Mesenchymal stem cell (in vitro differentiated cells and primary cell): ENCODE measurements at regions not wholly inside any gene's neighbourhood (a gene's known extent, or its start where the extent isn't known, plus 50 kb on each side); places are given as distances from the start of the nearest gene placed in this dataset.

Source experiments
- DNase-seq: peaks from one replicate; pipeline ENCODE4 v3.0.0-alpha.2; 2013
- H2AFZ ChIP-seq: one replicate; pipeline ENCODE4 v1.6.1; 2013; ENCODE audit warnings: low read depth, mild to moderate bottlenecking, control low read depth, inconsistent platforms, low read length, moderate library complexity
- H2AK5ac ChIP-seq: 2 replicates; pipeline ENCODE4 v1.6.1; 2013; ENCODE audit warnings: low read length, moderate library complexity, mild to moderate bottlenecking, inconsistent platforms; ENCODE audit not compliant: severe bottlenecking
- H2BK120ac ChIP-seq: one replicate; pipeline ENCODE4 v1.6.1; 2013; ENCODE audit warnings: low read depth, mild to moderate bottlenecking, inconsistent platforms, low read length, moderate library complexity
- H2BK12ac ChIP-seq, 2 experiments: one replicate each; pipeline ENCODE4 v1.6.1; 2013; ENCODE audit warnings: inconsistent platforms in 2 of 2, low read length in 2 of 2, mild to moderate bottlenecking in 2 of 2, moderate library complexity in 2 of 2, control low read depth in 1 of 2
- H2BK15ac ChIP-seq: one replicate; pipeline ENCODE4 v1.6.1; 2013; ENCODE audit warnings: mild to moderate bottlenecking, low read depth, inconsistent platforms; ENCODE audit not compliant: poor library complexity, severe bottlenecking
- H2BK5ac ChIP-seq: 2 replicates; pipeline ENCODE4 v1.6.1; 2013; ENCODE audit warnings: low read depth, mild to moderate bottlenecking, low read length, control low read depth, inconsistent platforms; ENCODE audit not compliant: poor library complexity, severe bottlenecking
- H3K14ac ChIP-seq, 2 experiments: one replicate each; pipeline ENCODE4 v1.6.1; 2013; ENCODE audit warnings: inconsistent platforms in 2 of 2, low read length in 2 of 2, control low read depth in 1 of 2, mild to moderate bottlenecking in 1 of 2, moderate library complexity in 1 of 2
- H3K18ac ChIP-seq, 2 experiments: one replicate each; pipeline ENCODE4 v1.6.1; 2013; ENCODE audit warnings: inconsistent platforms in 2 of 2, low read length in 2 of 2, control low read depth in 1 of 2, low read depth in 1 of 2, mild to moderate bottlenecking in 1 of 2
- H3K23ac ChIP-seq, 2 experiments: one replicate each; pipeline ENCODE4 v1.6.1; 2013; ENCODE audit warnings: inconsistent platforms in 2 of 2, low read length in 2 of 2, mild to moderate bottlenecking in 2 of 2, moderate library complexity in 2 of 2, control low read depth in 1 of 2
- H3K27ac ChIP-seq: 2 replicates; pipeline ENCODE4 v1.5.1; 2013; ENCODE audit warnings: mild to moderate bottlenecking, moderate library complexity, low read length, control low read depth, inconsistent platforms; ENCODE audit not compliant: poor library complexity, severe bottlenecking
- H3K27me3 ChIP-seq, 2 experiments: 2 replicates each; pipeline versions ENCODE4 v1.6.1 to v1.7.0; 2013; ENCODE audit warnings: low read length in 2 of 2, mild to moderate bottlenecking in 2 of 2, moderate library complexity in 2 of 2, control low read depth in 1 of 2, inconsistent platforms in 1 of 2; ENCODE audit not compliant: control insufficient read depth in 1 of 2, insufficient read depth in 1 of 2
- H3K36me3 ChIP-seq, 2 experiments: 2 replicates each; pipeline versions ENCODE4 v1.6.1 to v1.7.0; 2013; ENCODE audit warnings: low read length in 2 of 2, control low read depth in 1 of 2, inconsistent platforms in 1 of 2, low read depth in 1 of 2, mild to moderate bottlenecking in 1 of 2; ENCODE audit not compliant: insufficient read depth in 2 of 2, control insufficient read depth in 1 of 2
- H3K4ac ChIP-seq, 2 experiments: one replicate each; pipeline ENCODE4 v1.6.1; 2013; ENCODE audit warnings: inconsistent platforms in 2 of 2, low read length in 2 of 2, mild to moderate bottlenecking in 2 of 2, moderate library complexity in 2 of 2, control low read depth in 1 of 2, low read depth in 1 of 2
- H3K4me1 ChIP-seq: 2 replicates; pipeline ENCODE4 v1.6.1; 2013; ENCODE audit warnings: low read depth, low read length, control low read depth; ENCODE audit not compliant: control insufficient read depth, insufficient read depth
- H3K4me2 ChIP-seq: 2 replicates; pipeline ENCODE4 v1.6.1; 2013; ENCODE audit warnings: low read length, mild to moderate bottlenecking, inconsistent platforms; ENCODE audit not compliant: poor library complexity, severe bottlenecking
- H3K4me3 ChIP-seq, 2 experiments: 2 replicates each; pipeline versions ENCODE4 v1.5.1 to v1.7.0; 2013; ENCODE audit warnings: low read length in 2 of 2, mild to moderate bottlenecking in 2 of 2, control low read depth in 1 of 2, low read depth in 1 of 2; ENCODE audit not compliant: insufficient read depth in 1 of 2
- H3K79me1 ChIP-seq: replicated peaks from 2 replicates; pipeline ENCODE4 v1.6.1; 2013; ENCODE audit warnings: mild to moderate bottlenecking, control low read depth, low read length, inconsistent platforms; ENCODE audit not compliant: poor library complexity, severe bottlenecking
- H3K9ac ChIP-seq: 2 replicates; pipeline ENCODE4 v1.7.0; 2013; ENCODE audit warnings: mild to moderate bottlenecking, low read length, moderate library complexity
- H3K9me3 ChIP-seq: 2 replicates; pipeline ENCODE4 v1.7.0; 2013; ENCODE audit warnings: mild to moderate bottlenecking, low read length; ENCODE audit not compliant: control insufficient read depth
- H4K8ac ChIP-seq: one replicate; pipeline ENCODE4 v1.6.1; 2013; ENCODE audit warnings: inconsistent platforms, mild to moderate bottlenecking, low read length, moderate library complexity
- H4K91ac ChIP-seq: one replicate; pipeline ENCODE4 v1.6.1; 2013; ENCODE audit warnings: mild to moderate bottlenecking, low read length, inconsistent platforms
- WGBS: methylation state at CpG from one replicate; pipeline ENCODE4 v1.1.7; 2013; ENCODE audit warnings: mixed read lengths; 5-methylcytosine and 5-hydroxymethylcytosine counted together

DNA sequence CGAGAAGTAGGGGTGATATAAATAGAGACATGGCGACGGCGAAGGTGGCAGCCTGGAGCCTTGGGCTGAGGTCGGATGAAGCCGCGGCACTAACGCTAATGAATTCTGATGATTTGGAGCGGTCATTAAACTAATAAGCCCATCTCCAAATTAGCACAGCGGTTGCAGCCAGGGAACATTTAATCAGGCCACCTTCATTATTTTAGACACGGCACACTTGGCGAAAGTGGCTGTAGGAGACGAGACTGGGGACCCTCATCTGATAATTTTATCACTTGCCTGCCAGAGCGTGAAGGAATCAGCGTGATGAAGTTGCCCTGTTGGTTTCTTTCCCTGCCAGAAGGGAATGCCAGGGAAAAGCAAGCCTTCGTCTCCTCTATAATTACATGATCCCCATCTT, 664.3 kb upstream of the TBX3 start:
- no peak overlapping the region for H3K27ac ChIP-seq
- H3K23ac ChIP-seq, result no peak overlapping the region
- H3K14ac ChIP-seq, result peak overlapping the region in 1 of 2 experiments; percentile 18
- no peak overlapping the region for H3K9ac ChIP-seq
- peak overlapping the region in 1 of 2 experiments; percentile 29 for H2BK12ac ChIP-seq
- H4K8ac ChIP-seq, result no peak overlapping the region
- peaks cover 1% of the 10 kb centered on the region for H3K4me1 ChIP-seq
- no peaks in the 10 kb centered on the region for H3K27me3 ChIP-seq
- H3K4ac ChIP-seq, result no peak overlapping the region
- H2BK5ac ChIP-seq, result no peak overlapping the region
- no peak overlapping the region for H4K91ac ChIP-seq
- H3K79me1 ChIP-seq, result no peaks in the 10 kb centered on the region
- no peak overlapping the region for H2AK5ac ChIP-seq
- no peak overlapping the region for H3K4me2 ChIP-seq
- WGBS, result 98% methylated on average over 15 of the region's 16 CpGs
- no peaks in the 10 kb centered on the region for H3K9me3 ChIP-seq
- H3K18ac ChIP-seq, result peak overlapping the region in 1 of 2 experiments; percentile 64
- no peak overlapping the region for H2AFZ ChIP-seq
- no peaks in the 10 kb centered on the region for H3K36me3 ChIP-seq
- H2BK15ac ChIP-seq, result no peak overlapping the region
- no peak overlapping the region for H2BK120ac ChIP-seq
- no peak overlapping the region for H3K4me3 ChIP-seq
- DNase-seq, result no peak

GRCh38 chr12:115343601-115344000, 659.6 kb upstream of the TBX3 start:
- 100% methylated on average over 2 of the region's 5 CpGs for WGBS
- H2AK5ac ChIP-seq, result no peak overlapping the region
- no peaks in the 10 kb centered on the region for H3K36me3 ChIP-seq
- H4K8ac ChIP-seq, result no peak overlapping the region
- no peak overlapping the region for H2AFZ ChIP-seq
- no peak overlapping the region for H2BK5ac ChIP-seq
- H3K4me3 ChIP-seq, result no peak overlapping the region
- no peak overlapping the region for H3K18ac ChIP-seq
- peaks cover 8% of the 10 kb centered on the region for H3K9me3 ChIP-seq
- H2BK120ac ChIP-seq, result no peak overlapping the region
- H3K79me1 ChIP-seq, result no peaks in the 10 kb centered on the region
- H3K4ac ChIP-seq, result no peak overlapping the region
- H3K4me2 ChIP-seq, result no peak overlapping the region
- no peaks in the 10 kb centered on the region for H3K27me3 ChIP-seq
- no peak overlapping the region for H3K14ac ChIP-seq
- H2BK15ac ChIP-seq, result no peak overlapping the region
- peak overlapping the region in 1 of 2 experiments; percentile 60 for H2BK12ac ChIP-seq
- DNase-seq, result no peak
- no peak overlapping the region for H3K23ac ChIP-seq
- peaks cover 6% of the 10 kb centered on the region for H3K4me1 ChIP-seq
- no peak overlapping the region for H3K27ac ChIP-seq
- H4K91ac ChIP-seq, result no peak overlapping the region
- H3K9ac ChIP-seq, result no peak overlapping the region

DNA sequence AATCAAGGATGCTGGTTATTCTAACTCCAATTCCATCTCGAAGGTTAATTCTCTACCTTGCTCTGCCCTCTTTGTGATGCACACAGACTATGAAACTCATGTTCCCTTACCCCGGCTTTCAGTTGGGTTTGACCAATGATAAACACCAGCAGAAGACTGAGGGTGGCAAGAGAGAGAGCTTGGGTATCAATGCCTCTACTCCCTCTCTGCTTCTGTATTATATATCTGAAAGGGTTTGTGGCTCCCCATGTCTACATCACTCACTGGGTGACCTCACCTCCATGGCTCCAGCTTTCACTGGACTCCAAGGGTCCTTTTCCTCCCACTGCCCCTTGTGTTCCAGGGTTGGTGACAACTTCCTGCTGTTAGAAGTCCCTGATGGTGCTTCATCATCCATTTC, 659.0 kb upstream of the TBX3 start:
- H3K9me3 ChIP-seq, result peaks cover 8% of the 10 kb centered on the region

GRCh38 chr12:115341442-115341841, 657.5 kb upstream of the TBX3 start:
- Histone ChIP-seq H4K8ac (no peak overlapping the region), H3K14ac (no peak overlapping the region), H2BK15ac (no peak overlapping the region), H3K23ac (no peak overlapping the region), H3K4ac (no peak overlapping the region), H3K36me3 (no peaks in the 10 kb centered on the region), H2BK5ac (no peak overlapping the region), H3K9ac (peak overlapping the region; percentile 89), H4K91ac (no peak overlapping the region), H2BK120ac (no peak overlapping the region), H3K79me1 (no peaks in the 10 kb centered on the region), H3K27ac (peak overlapping the region; percentile 2), H3K18ac (no peak overlapping the region), H3K4me3 (no peak overlapping the region), H3K4me2 (no peak overlapping the region), H2AFZ (no peak overlapping the region), H3K4me1 (peaks cover 9% of the 10 kb centered on the region), H3K9me3 (peaks cover 8% of the 10 kb centered on the region), H2BK12ac (no peak overlapping the region), H3K27me3 (no peaks in the 10 kb centered on the region), H2AK5ac (no peak overlapping the region)
- WGBS, result 7% methylated on average over 6 of the region's 6 CpGs
- peak; percentile 100 for DNase-seq

More for the DNA sequence above, 659.0 kb upstream of the TBX3 start:
- DNase-seq, result no peak
- Histone ChIP-seq H2BK120ac (no peak overlapping the region), H2BK5ac (no peak overlapping the region), H3K4me3 (no peak overlapping the region), H2BK12ac (peak overlapping the region in 1 of 2 experiments; percentile 99), H3K14ac (no peak overlapping the region), H4K91ac (no peak overlapping the region), H3K18ac (peak overlapping the region in 1 of 2 experiments; percentile 68), H4K8ac (no peak overlapping the region), H2BK15ac (no peak overlapping the region), H2AK5ac (no peak overlapping the region), H3K23ac (no peak overlapping the region), H3K9ac (no peak overlapping the region), H3K36me3 (no peaks in the 10 kb centered on the region), H3K27ac (no peak overlapping the region), H3K27me3 (no peaks in the 10 kb centered on the region), H3K4me1 (peaks cover 5% of the 10 kb centered on the region), H3K79me1 (no peaks in the 10 kb centered on the region), H3K4me2 (no peak overlapping the region), H2AFZ (no peak overlapping the region), H3K4ac (peak overlapping the region in 1 of 2 experiments; percentile 58)
- WGBS, result 100% methylated on average over 2 of the region's 2 CpGs
